GM18868 (cell line): ENCODE measurements at regions not wholly inside any gene's neighbourhood (a gene's known extent, or its start where the extent isn't known, plus 50 kb on each side); places are given as distances from the start of the nearest gene placed in this dataset.

Source experiments
- ATAC-seq: cut with Tn5 transposase; IDR thresholded peaks from one replicate; pipeline ENCODE4 v1.9.1; 2021; ENCODE audit warnings: mild to moderate bottlenecking, moderate library complexity; ENCODE audit not compliant: unreplicated experiment

DNA sequence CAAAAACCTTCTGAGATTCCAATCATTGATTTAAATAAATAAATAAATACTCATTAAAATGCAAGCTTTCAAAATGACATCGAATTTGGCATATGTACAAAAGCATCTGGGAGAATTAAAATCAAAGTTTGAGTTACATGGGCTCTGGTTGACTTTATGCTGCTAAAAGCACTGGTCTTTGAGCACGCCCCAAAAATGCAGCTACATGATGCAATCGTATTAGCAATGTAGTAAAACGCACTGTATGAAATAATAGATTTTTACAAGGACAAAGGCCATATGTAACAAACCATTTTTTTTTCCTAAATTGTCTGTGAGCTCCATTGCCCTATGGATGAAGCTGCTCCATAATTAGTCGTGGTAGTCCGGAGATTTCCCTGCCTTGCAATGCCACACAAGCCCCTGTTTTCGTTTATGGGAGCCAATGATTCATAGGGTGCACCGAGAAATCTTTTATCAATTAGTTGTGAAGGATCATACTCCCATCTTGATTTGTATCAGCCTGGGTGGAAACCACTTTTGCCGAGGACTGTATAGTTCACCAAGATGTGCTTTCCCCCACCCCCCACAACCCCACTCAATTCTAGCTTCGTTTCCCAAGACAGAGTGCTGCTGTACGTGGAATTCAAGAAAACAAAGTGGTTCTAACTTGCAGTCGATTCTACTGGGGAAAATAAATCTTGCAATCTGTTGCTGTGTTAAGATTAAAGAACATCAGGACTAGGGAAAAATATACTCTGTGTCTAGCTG is 268.4 kb downstream of the IRS1 start:
- no peak for ATAC-seq

GRCh38 chr2:226529556-226529955 is 270.1 kb downstream of the IRS1 start:
- ATAC-seq, result no peak

- ATAC-seq, result no peak
Observed at GRCh38 chr2:226526716-226527115, 272.9 kb downstream of the IRS1 start.

DNA sequence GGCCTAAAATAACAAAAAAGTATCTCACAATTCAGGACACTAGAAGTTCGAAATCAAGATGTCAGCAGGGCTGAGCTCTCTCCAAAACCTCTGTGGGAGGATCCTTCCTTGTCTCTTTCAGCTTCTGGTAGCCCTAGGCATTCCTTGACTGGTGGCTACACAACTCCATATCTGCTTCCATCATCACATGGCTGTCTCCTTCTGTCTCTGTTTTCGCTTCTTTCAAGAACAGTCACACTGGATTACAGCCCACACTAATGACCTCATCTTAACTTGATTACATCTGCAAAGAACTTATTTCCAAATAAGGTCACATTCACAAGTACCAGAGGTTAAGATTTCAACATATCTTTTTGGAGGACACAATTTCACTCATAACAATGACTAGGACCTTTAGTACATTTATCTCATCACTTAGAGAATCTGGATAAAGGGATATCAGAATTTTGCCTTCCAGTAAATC is 275.2 kb downstream of the IRS1 start:
- no peak for ATAC-seq

- ATAC-seq, result no peak
Observed at GRCh38 chr2:226520723-226521122, 278.9 kb downstream of the IRS1 start.

- ATAC-seq, result no peak
Observed at GRCh38 chr2:226515344-226516055, 284.1 kb downstream of the IRS1 start.

- no peak for ATAC-seq
Observed at GRCh38 chr2:226514895-226515294, 284.7 kb downstream of the IRS1 start.

- ATAC-seq, result no peak
Observed at GRCh38 chr2:226511311-226511710, 288.3 kb downstream of the IRS1 start.

DNA sequence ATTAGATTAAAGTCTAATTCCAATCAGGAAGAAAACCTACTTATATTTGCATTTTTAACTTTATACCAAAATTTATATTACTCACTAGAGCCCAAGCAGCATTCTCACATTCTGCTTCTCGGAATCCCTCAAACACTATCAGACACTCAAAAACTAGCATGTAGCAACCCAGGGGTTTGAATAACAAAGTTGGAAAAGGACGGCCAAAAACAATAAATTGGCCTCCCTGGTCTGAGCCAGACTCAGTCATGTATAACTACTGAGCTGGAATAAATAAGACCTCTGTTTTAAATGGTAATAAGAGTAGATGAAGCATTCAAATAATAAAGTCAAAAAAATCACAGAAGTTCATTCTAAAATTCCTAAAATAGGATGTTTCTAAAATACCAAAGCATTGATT is 290.9 kb downstream of the IRS1 start:
- ATAC-seq, result no peak

DNA sequence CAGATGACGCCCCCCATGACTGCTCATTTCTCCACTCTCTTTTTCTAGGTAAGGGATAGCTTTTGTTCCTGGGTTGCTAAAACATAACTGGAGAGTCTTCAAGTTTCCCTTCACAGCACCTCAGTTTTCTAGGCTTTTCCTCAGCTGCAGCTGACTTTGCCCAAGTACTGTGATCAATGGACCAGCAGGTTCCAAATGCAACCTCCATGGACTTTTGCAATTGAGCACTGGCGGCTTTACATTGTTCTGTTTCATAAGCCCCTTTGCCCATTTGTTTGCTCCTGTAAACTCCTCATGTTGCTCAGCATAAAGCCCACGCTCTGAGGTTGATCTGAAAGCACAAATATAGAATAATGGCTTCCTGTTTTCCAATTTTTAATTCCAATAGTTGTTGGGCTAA is 291.6 kb downstream of the IRS1 start:
- ATAC-seq, result no peak

DNA sequence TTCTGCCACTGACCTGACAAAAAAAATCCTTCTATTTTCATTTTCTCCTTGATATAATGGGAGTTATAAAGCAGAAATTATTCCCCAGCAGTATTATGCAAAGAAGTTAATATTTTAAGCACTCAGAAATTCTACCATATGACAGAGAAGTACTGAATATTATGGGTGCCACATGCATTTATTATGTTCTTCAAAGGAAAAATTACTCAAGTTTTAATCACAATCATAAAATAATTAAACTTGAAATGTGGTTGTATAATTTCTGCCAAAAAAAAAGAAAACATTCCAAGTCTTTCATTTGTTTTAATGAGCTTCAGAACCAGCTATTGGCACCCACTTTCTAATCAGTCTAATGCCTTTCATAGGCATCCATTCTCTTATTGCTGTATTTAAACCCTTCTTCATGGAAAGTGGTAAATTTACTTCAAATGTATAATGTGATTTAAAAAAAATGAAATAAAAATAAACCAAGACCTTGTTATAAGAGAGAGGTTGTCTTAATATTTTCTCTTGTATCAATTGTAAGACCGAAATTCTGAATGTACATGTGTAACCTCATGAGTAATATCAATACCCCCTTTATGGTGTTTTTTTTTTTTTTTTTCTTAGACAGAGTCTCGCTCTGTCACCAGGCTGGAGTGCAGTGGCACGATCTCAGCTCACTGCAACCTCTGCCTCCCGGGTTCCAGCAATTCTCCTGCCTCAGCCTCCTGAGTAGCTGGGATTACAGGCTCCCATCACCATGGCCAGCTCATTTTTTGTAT is 302.3 kb downstream of the IRS1 start:
- ATAC-seq, result peak; percentile 54

- no peak for ATAC-seq
Observed at GRCh38 chr2:226496273-226496550, 303.4 kb downstream of the IRS1 start.

GRCh38 chr2:226495466-226496272 is 304.0 kb downstream of the IRS1 start:
- ATAC-seq, result no peak

GRCh38 chr2:226491112-226491511 is 308.5 kb downstream of the IRS1 start:
- no peak for ATAC-seq

DNA sequence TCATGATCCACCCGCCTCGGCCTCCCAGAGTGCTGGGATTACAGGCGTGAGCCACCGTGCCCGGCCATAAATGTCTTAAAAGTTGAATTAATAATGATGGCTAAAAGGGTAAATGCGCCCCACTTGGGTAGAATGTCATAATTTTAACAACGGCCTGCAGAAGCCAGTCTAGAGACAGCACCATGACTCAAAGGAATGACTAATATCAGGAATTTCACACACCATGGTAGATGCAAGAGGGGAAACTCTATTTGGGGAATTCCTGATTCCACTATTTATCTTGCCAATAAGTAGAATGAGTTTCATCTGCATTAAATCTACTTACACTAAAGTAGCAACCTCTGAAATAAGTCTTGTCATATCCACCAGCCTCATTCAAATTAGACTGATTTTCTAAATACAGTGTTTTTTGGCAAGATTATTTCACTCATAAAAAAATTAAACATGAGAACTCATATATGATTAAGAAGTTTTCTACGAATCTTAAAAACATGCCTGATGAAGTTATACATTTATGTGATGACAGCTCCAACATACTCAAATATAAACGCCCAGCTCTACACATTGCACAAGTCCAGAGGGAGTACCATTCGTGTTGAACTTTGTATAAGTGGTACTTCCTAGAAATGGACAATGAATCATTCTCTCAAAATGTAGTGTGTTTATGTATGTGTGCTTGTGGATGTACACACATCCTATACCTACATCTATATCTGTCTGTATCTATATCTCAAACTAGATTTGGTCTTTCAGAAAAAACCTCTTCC is 309.7 kb downstream of the IRS1 start:
- peak; percentile 88 for ATAC-seq

DNA sequence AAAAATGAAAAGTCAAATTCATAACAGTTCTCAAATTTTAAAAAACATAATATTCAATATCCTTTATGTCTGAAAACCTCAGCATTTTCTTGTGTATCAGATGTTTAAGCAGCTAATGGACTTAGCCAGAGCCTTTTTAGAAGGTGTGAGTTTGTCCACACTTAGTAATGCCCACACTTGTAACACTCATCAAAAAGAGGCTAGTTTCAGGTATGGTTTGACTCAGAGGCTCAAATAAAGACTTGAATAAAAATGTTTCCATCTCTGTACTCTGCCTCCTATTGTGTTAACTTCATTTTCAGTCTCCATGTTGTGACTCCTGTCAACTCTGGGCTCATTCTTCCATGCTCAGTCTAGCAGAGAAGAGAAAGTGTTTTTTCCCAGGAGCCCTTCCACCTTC is 311.6 kb downstream of the IRS1 start:
- peak; percentile 66 for ATAC-seq

GRCh38 chr2:226487573-226487972 is 312.0 kb downstream of the IRS1 start:
- no peak for ATAC-seq

DNA sequence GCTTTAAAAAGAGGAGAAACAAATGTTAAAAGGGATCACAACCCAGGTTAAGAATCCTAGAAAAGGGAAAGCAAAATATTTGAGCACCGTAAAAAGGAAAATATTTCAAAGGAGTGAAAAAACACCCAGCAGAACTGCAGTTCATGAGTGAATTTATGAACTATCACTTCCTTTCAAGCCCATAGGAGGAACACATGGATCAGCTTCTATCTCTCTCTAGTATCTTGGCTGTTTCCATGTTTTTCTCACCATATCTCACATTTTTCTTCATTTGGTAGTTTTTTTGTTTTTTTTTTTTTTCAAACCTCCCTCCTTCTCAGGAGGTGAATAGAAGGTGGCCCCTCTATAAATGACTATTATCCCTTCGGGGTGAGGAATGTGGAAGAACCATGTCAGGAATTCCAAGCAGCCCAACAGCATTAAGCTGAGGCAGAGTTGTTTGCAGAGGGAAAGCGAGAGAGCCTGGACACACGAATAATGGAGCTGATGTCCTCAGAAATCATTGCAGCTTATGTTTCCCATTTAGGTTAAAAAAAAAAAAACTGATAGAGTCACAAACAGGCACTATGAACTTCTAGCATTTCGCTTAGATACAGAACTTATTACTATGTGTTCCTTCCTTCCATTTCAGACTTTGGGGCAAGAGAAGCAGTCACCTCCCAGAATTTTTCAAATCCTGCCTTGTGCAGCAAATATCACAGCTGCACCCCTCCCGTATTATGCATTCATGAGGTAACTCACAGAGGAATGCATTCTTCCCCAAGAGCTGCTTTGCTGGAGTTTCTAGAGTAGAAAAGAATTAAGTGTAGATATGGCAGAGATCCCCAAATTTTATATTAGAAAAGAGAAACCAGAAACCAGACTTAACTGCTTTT is 315.6 kb downstream of the IRS1 start:
- ATAC-seq, result no peak

DNA sequence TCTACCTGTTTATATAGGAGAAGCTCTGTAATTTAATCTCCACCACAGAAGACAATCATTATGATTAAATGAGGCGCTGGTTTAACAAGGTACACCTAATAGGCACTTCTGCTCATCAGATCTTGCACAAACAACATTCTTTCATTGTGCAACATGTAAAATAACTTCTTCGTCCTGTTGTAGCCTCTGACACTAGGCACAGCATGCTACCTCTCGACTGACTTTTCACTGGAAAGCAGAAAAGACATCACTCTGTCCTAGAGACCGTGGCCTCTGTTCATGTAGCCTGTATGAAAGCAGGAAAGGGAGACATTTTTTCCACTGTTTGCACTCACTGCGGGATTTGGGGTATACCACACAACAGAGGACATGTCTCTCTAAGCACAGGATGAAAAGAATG is 316.5 kb downstream of the IRS1 start:
- no peak for ATAC-seq
